Choroid plexus epithelial cell (primary cell): ENCODE measurements at regions not wholly inside any gene's neighbourhood (a gene's known extent, or its start where the extent isn't known, plus 50 kb on each side); places are given as distances from the start of the nearest gene placed in this dataset.

Source experiments
- DNase-seq: peaks from one replicate; pipeline ENCODE4 v3.0.0-alpha.2; 2010; ENCODE audit warnings: low read depth
- H3K4me3 ChIP-seq: 2 replicates; pipeline ENCODE4 v1.5.1; 2011; ENCODE audit warnings: low read depth, mild to moderate bottlenecking, control low read depth, low read length, moderate library complexity
- CTCF ChIP-seq: conservative IDR thresholded peaks from 2 replicates; pipeline ENCODE4 v1.5.1; 2011; ENCODE audit warnings: low read depth, mild to moderate bottlenecking, control low read depth, inconsistent platforms, low read length, moderate library complexity

GRCh38 chr3:25273582-25274171 lies 154.4 kb upstream of the RARB start:
- no peak for DNase-seq
- no peak overlapping the region for H3K4me3 ChIP-seq
- no peak for TF ChIP-seq CTCF

- TF ChIP-seq CTCF: no peak
- H3K4me3 ChIP-seq: no peak overlapping the region
- DNase-seq: no peak
Measured at GRCh38 chr3:25277503-25277902, 150.6 kb upstream of the RARB start.

GRCh38 chr3:25281041-25281731 lies 146.9 kb upstream of the RARB start:
- H3K4me3 ChIP-seq: no peak overlapping the region
- no peak for DNase-seq
- no peak for TF ChIP-seq CTCF

- DNase-seq: no peak
- TF ChIP-seq CTCF: no peak
- no peak overlapping the region for H3K4me3 ChIP-seq
Measured at GRCh38 chr3:25281732-25282126, 146.3 kb upstream of the RARB start.

GRCh38 chr3:25283613-25284012 lies 144.4 kb upstream of the RARB start:
- no peak overlapping the region for H3K4me3 ChIP-seq
- no peak for DNase-seq
- TF ChIP-seq CTCF: no peak

GRCh38 chr3:25284249-25284648 lies 143.8 kb upstream of the RARB start:
- TF ChIP-seq CTCF: no peak
- no peak overlapping the region for H3K4me3 ChIP-seq
- no peak for DNase-seq
